ENCODE measurements at regions not wholly inside any gene's neighbourhood (a gene's known extent, or its start where the extent isn't known, plus 50 kb on each side); places are given as distances from the start of the nearest gene placed in this dataset.

- DNase-seq, result no peak
Observed at GRCh38 chr13:106295971-106296370, 239.5 kb downstream of the EFNB2 start.

GRCh38 chr13:106291006-106291405 lies 244.5 kb downstream of the EFNB2 start:
- no peak for DNase-seq

GRCh38 chr13:106287351-106287750 lies 248.1 kb downstream of the EFNB2 start:
- DNase-seq, result no peak

GRCh38 chr13:106286811-106287210 lies 248.7 kb downstream of the EFNB2 start:
- DNase-seq, result no peak

GRCh38 chr13:106284358-106284757 lies 251.1 kb downstream of the EFNB2 start:
- no peak for DNase-seq

GRCh38 chr13:106281426-106281825 lies 254.0 kb downstream of the EFNB2 start:
- no peak for DNase-seq

- DNase-seq, result no peak
Observed at GRCh38 chr13:106277484-106278154, 257.8 kb downstream of the EFNB2 start.

- no peak for DNase-seq
Observed at GRCh38 chr13:106276876-106277275, 258.6 kb downstream of the EFNB2 start.

- no peak for DNase-seq
Observed at GRCh38 chr13:106275446-106276032, 259.9 kb downstream of the EFNB2 start.

GRCh38 chr13:106274551-106275203 lies 260.8 kb downstream of the EFNB2 start:
- DNase-seq, result no peak

GRCh38 chr13:106263801-106264200 lies 271.7 kb downstream of the EFNB2 start:
- DNase-seq, result no peak

GRCh38 chr13:106262886-106263285 lies 272.6 kb downstream of the EFNB2 start:
- DNase-seq, result no peak

GRCh38 chr13:106261450-106261849 lies 274.0 kb downstream of the EFNB2 start:
- no peak for DNase-seq

- DNase-seq, result no peak
Observed at GRCh38 chr13:106260352-106260751, 275.1 kb downstream of the EFNB2 start.

- DNase-seq, result no peak
Observed at GRCh38 chr13:106259928-106260327, 275.5 kb downstream of the EFNB2 start.

- no peak for DNase-seq
Observed at GRCh38 chr13:106246666-106247188, 288.7 kb downstream of the EFNB2 start.

GRCh38 chr13:106246242-106246641 lies 289.2 kb downstream of the EFNB2 start:
- DNase-seq, result no peak

GRCh38 chr13:106243011-106243565 lies 292.4 kb downstream of the EFNB2 start:
- no peak for DNase-seq

GRCh38 chr13:106241974-106242953 lies 293.2 kb downstream of the EFNB2 start:
- DNase-seq, result no peak

GRCh38 chr13:106238690-106239089 lies 296.8 kb downstream of the EFNB2 start:
- no peak for DNase-seq

- no peak for DNase-seq
Observed at GRCh38 chr13:106234636-106235035, 300.8 kb downstream of the EFNB2 start.

- DNase-seq, result no peak
Observed at GRCh38 chr13:106233134-106233735, 302.2 kb downstream of the EFNB2 start.
